Brain microvascular endothelial cell (primary cell): ENCODE measurements at regions not wholly inside any gene's neighbourhood (a gene's known extent, or its start where the extent isn't known, plus 50 kb on each side); places are given as distances from the start of the nearest gene placed in this dataset.

Experiments
- DNase-seq: peaks from one replicate; pipeline ENCODE4 v3.0.0-alpha.2; 2020
- H3K27ac ChIP-seq: fragments of 250-450 bp; sonication (Bioruptor Pico); 2 replicates; pipeline ENCODE4 v1.5.1; 2020; ENCODE audit warnings: mild to moderate bottlenecking, moderate library complexity
- H3K27me3 ChIP-seq: fragments of 250-450 bp; sonication (Bioruptor Pico); replicated peaks from 2 replicates; pipeline ENCODE4 v1.5.1; 2020; ENCODE audit warnings: mild to moderate bottlenecking
- H3K36me3 ChIP-seq: fragments of 250-450 bp; sonication (Bioruptor Pico); replicated peaks from 2 replicates; pipeline ENCODE4 v1.5.1; 2020; ENCODE audit warnings: mild to moderate bottlenecking
- H3K4me3 ChIP-seq: 2 replicates; pipeline ENCODE4 v1.5.1; 2011; ENCODE audit warnings: low read depth, mild to moderate bottlenecking, control low read depth, low read length, moderate library complexity
- CTCF ChIP-seq: IDR thresholded peaks from 2 replicates; pipeline ENCODE4 v1.5.1; 2011; ENCODE audit warnings: low read depth, mild to moderate bottlenecking, moderate library complexity, low read length, control low read depth, inconsistent platforms; ENCODE audit errors: missing control alignments
- in situ Hi-C: cut with HindIII; loops from 2 replicates; pipeline ENCODE4 v1.10.0; 2017; ENCODE audit warnings: low sequenced_read_pairs, low pct_ligation_motif_present

- no peak for DNase-seq
These were observed 123.1 kb downstream of the OSR1 start for GRCh38 chr2:19235308-19235707.

GRCh38 chr2:19232312-19232711 is 126.1 kb downstream of the OSR1 start:
- in situ Hi-C loops, result no loop called here
- Histone ChIP-seq H3K36me3 (no peaks in the 10 kb centered on the region), H3K4me3 (no peak overlapping the region), H3K27ac (no peak overlapping the region), H3K27me3 (no peaks in the 10 kb centered on the region)
- DNase-seq, result no peak
- TF ChIP-seq CTCF, result no peak

More at GRCh38 chr2:19235308-19235707, 123.1 kb downstream of the OSR1 start:
- Histone ChIP-seq H3K27me3 (no peaks in the 10 kb centered on the region), H3K27ac (no peak overlapping the region), H3K36me3 (no peaks in the 10 kb centered on the region), H3K4me3 (no peak overlapping the region)
- no peak for TF ChIP-seq CTCF
- in situ Hi-C loops, result no loop called here

- no peak overlapping the region for H3K4me3 ChIP-seq
- DNase-seq, result no peak
- no peaks in the 10 kb centered on the region for H3K36me3 ChIP-seq
- no peaks in the 10 kb centered on the region for H3K27me3 ChIP-seq
- in situ Hi-C loops, result no loop called here
- no peak for TF ChIP-seq CTCF
- no peak overlapping the region for H3K27ac ChIP-seq
These were observed 126.8 kb downstream of the OSR1 start for GRCh38 chr2:19231625-19232024.

GRCh38 chr2:19230626-19231025 is 127.8 kb downstream of the OSR1 start:
- H3K36me3 ChIP-seq, result no peaks in the 10 kb centered on the region
- in situ Hi-C loops, result no loop called here
- H3K27ac ChIP-seq, result no peak overlapping the region
- TF ChIP-seq CTCF, result no peak
- H3K4me3 ChIP-seq, result no peak overlapping the region
- DNase-seq, result no peak
- no peaks in the 10 kb centered on the region for H3K27me3 ChIP-seq

GRCh38 chr2:19228715-19229114 is 129.7 kb downstream of the OSR1 start:
- TF ChIP-seq CTCF, result no peak
- in situ Hi-C loops, result no loop called here

GRCh38 chr2:19228181-19228593 is 130.2 kb downstream of the OSR1 start:
- no peak for TF ChIP-seq CTCF
- in situ Hi-C loops, result no loop called here
- Histone ChIP-seq H3K27ac (no peak overlapping the region), H3K4me3 (no peak overlapping the region), H3K36me3 (no peaks in the 10 kb centered on the region), H3K27me3 (no peaks in the 10 kb centered on the region)
- DNase-seq, result no peak

More at GRCh38 chr2:19228715-19229114, 129.7 kb downstream of the OSR1 start:
- Histone ChIP-seq H3K4me3 (no peak overlapping the region), H3K36me3 (no peaks in the 10 kb centered on the region), H3K27me3 (no peaks in the 10 kb centered on the region), H3K27ac (no peak overlapping the region)
- DNase-seq, result no peak
